HG03457 (cell line): ENCODE measurements at regions not wholly inside any gene's neighbourhood (a gene's known extent, or its start where the extent isn't known, plus 50 kb on each side); places are given as distances from the start of the nearest gene placed in this dataset.

Experiments used
- ATAC-seq: cut with Tn5 transposase; IDR thresholded peaks from one replicate; pipeline ENCODE4 v1.9.1; 2021; ENCODE audit warnings: moderate number of reproducible peaks; ENCODE audit not compliant: unreplicated experiment

DNA sequence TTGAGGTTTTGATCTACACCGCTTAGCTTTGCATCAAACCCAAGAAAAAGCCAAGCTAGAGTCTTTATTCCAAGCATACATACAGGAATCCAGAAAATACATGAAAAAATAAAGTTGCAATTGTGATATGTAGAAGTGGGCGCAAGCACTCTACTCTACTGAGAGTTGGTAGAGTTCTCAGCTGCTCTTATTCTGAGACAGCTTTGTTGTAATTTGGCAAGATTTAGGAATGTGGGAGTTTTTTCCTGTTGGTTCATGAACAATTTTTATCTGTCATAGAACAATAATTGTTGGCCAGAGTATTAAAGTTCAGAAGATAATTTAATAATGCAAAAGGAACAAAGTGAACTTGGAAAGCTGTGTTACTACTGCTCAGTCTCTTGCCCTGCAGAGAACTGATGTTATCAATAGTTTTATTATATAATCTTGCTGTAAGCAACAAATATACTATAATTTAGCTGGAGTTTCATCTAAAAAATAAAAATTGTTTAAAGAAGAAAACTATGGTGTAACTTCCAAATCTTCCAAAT lies 302.0 kb upstream of the RND3 start:
- ATAC-seq = no peak

DNA sequence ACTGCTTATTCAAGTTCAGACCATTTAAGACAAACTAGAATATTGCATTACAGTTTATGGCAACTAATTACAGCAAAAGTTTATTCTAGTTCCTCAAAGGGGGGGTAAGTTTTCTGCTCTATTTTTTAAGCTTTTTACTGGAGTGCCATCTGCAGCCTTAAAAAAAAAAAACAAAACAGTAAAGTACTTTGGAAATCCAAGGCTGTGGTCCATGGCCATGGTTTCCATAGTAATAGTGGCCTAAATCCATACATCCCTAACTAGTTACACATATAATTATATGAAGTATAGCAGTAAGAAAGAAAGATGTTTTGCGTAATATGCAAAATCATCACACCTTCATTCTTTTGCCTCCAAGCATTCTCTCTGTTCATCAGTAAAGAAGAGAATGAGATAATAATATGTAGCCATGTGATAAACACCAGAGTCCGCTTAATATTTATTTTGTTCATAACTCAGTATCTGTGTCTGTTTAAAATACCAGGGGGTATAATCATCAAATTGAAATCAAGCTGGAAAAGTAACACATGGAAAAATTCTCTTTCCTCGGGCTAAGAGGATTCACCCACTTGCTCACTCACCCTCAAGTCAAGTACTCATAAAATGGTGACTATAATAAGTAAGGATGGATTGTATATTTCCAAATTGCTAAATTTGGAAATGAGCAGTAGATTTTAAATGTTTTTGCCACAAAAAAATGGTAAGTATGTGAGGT lies 301.1 kb upstream of the RND3 start:
- ATAC-seq = no peak

DNA sequence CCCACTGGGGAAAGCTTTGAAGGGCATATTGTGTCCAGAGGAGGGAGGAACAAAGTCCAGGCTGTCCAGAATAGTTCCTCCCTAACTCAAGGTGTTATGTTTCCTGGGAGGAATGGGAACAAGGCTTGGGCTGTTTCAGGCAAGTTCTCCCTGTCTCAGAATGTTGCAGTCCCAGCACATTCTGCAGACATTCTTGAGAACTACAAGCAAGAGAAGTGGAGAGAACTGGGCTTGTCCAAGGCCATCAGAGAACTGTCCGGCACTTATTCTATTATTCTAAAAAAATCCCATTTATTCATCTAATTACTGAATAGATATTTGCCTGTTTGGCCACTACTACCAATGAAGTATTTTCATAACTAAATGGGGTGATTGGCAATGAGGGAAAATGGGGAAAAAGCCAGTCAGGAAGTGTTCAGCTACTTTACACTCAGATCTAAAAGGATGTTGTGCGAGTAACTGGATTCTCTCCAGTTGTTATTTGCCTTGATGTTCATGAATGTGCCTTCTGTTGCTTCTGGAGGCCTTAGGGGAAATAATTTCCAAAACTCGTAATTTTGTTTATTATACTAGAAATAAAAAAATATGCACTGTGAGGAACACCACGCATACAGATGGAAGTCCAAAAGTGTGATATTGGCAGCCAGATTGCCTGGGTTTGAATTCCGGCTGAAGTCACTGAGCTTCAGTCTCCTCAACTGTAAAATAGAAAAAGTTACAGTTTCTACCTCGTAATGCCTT lies 300.1 kb upstream of the RND3 start:
- no peak for ATAC-seq

DNA sequence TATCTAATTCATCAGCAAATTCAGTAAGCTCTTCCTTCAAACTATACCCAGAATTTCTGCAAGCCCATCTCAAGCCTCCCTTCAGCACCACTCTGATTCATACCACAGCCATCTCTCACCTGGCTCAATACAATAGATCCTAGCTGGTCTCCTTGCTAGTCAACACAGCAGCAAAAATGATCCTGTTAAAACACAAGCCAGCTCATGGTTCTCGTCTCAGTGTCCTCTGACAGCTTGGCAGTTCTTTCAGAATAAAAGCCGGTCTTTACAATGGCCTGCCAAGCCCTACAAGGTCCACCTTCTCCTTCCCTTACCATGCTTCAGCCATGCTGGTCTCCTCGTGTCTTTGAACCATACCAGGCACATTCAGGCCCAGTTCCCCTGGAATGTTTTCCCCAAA lies 296.9 kb upstream of the RND3 start:
- ATAC-seq = no peak

DNA sequence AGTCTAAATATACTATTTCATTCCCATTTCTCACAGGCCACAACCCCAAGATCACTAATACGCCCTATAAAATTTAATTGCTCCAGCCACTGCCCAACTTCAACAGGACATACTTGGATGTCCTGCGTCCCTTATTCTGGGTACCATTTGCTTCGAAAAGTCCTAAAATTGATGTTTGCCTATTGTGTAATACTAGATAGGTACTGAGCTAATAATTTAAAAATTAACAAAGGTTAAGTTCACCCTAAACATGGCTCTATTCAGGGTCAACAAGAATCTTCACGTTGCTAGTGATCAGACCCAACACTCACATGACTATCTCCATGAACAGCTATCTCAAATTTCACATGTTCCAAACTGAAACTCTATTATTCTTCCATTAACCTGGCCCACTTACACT lies 296.4 kb upstream of the RND3 start:
- no peak for ATAC-seq

DNA sequence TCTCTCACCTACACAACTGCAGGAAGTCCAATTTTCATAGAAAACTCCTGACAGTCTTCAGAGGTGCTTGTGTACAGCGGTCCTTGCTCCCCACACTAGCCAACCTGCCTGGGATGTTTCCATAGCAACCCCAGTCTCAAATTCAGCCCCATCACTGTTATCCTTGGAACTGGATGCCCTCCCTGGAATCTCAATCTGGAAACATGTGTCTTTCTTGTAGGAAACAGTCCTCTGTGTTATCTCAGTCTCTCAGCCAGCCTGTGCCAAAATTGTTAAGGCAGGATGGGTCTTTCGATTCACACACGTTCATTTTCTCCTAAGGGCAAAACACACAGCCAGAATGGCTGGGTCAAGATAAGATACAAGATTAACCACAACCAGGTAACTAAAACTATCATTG lies 295.5 kb upstream of the RND3 start:
- no peak for ATAC-seq

DNA sequence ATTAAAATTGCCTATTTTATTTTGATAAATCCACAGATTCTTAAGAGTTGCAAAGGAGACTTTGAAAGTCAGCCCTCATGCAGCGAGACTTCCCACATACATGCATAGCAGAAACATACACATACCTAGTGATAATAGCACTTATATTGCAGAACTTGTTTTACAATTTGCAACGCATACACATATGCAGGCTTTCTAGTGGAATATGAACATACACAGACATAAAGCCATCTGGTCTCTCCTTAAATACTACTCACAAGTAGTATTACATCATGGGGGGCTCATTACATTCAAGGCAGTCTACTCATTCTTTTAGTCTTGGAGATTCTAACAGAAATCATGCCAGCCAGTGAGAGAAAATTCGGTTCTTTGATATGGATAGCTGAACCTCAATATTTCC lies 295.1 kb upstream of the RND3 start:
- no peak for ATAC-seq

DNA sequence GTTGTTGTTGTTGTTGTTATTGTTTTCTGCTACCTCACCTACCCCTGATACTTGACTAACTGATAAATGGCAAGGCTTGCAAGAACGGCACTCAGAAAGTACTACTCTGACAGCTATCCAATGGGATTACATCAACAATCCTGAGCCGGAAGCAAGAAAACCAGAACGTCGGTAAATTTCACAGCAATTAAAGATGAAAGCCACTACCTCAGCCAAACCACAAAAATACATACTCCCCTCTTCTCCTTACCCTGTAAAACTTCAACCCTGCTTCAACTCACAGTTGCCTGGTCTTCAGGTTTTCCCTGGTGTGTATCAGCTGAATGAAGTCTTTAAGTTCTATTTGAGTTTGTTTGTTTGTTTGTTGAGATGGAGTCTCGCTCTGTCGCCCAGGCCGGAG lies 293.7 kb upstream of the RND3 start:
- ATAC-seq = no peak

DNA sequence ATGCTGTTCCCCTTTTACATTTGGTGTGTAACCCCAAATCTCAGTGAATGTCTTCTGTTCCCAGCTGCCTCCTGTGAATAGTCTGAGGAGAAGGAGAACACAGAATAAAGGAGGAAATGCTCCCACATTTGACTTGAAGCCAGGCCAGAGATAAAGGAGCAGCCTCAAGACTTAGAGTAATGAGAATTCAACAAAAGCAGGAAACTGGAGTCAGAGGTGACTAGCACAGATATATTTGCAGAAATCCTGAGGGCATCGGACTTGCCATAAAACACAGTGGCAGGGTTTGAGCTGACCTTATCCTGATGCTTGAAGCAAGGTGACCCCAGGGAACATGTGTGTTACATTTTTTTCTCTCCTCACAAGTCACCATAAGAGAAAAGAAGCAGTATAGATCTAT lies 291.4 kb upstream of the RND3 start:
- no peak for ATAC-seq

DNA sequence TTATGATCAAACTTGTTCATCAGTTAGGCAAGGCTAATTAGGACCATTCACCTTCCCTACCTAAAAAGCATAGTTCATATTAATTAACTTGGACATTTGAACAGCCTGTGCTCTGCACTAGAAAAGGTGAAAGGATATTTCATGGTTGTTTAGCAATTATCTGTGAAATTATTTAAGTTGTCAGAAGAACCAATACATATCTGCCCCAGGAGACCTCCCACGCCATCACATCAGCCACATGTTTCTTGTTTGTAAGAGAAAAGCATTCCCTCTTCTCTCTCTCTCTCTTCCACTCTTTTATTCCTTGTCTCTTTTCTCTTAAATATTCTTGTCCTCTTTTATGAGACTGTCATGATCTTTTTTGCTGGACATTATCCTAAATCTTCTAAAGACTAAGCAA lies 282.0 kb upstream of the RND3 start:
- no peak for ATAC-seq

DNA sequence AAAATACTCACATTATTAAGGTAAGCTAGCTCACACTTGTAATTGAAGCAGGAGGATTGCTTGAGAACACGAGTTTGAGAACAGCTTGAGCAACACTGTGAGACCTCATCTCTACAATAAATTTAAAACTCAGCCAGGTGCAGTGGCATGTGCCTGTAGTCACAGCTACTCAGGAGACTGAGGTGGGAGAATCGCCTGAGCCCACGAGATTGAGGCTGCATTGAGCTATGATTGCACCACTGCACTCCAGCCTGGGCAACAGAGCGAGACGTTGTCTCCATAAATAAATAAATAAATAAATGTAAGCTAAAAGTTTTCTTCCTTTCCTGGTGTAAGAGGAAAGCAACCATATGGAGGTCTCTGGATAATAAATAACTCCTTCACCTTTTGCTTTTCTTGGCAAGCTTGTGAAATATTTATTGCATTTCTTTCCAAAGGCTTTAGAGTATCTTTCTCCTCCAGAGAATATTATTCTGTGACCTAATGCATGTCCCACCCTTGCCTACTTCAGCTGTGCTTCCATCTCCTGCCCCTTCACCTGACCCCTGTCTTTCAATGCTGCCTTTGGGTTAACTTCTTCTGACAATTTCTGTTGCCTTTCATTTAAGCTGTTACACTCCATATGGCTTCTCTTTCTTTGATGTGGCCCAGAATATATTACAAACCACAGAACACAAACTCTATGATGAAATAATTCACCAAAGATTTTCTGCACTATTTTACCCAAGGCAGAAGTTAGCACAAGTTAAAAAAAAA lies 280.7 kb upstream of the RND3 start:
- ATAC-seq = no peak

DNA sequence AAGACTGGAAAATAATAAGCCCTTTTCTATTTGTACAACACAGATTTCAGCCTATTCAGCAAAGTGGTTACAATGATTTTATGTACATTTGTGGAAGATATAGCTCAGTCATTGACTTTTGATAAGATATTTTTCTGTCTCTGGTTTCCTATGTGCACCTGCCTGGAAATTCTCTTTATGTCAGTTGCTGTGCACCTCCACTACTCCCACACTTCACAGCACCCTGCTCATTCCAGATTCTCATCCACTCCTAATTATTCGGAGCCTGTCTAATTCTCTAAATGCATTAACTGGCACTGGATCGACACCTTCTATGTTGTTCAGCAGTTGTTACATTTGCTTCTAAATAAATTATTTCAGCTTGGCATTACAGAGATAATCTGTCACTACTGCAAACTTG lies 275.1 kb upstream of the RND3 start:
- ATAC-seq = no peak

DNA sequence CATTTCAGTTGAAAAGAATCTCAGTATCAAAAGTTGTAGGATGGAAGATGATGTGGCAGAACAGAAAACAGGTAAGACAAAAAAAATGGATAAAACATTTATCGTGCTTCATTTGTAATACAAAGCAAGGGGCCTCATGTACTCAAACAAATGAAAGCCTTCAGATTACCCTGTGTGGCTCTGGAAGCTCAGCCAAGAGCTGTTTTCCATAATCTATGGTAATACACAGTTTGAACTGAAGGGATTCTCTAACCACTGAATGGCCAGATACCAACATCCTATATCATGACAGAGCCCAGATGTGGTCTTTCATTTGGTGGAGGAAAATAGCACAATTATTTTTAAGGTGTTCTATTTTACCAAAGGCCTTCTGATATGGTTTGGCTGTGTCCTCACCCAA lies 272.1 kb upstream of the RND3 start:
- ATAC-seq = no peak

DNA sequence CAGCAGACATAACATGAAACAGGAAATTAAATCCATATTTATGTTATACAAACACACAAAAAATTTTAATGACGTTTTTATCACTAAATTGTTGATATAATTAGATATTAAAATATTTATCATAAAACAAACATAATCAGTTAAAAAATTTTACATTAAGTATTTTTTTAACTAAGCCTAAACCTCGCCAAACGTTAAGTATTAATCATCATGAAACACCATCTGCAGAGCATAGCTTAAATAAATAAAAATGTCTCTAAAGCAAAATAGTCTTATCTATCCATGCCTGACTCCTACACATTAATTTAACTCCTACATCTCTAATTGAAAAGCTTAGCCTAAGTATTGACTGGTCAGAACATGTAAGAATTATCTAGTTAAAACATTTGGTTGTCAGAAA lies 271.6 kb upstream of the RND3 start:
- ATAC-seq = no peak

DNA sequence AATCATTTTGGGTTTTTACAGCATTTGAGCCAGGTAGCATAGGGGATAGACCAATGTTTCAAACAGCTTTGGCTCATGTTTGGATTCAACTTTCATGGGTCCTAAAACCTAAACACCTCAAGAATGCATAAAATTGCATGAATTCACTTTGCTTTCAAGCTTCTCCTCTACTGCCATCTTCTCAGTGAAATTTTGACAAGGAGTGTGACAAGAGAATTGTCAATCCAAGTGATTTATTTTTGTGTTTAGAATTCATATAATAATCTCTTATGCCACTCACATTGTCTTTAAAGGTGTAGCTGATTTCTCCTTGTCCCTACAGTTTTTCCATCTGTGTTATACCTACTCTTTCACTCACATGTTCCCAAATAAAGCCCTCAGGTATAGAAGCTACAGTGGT lies 264.8 kb upstream of the RND3 start:
- ATAC-seq = no peak

DNA sequence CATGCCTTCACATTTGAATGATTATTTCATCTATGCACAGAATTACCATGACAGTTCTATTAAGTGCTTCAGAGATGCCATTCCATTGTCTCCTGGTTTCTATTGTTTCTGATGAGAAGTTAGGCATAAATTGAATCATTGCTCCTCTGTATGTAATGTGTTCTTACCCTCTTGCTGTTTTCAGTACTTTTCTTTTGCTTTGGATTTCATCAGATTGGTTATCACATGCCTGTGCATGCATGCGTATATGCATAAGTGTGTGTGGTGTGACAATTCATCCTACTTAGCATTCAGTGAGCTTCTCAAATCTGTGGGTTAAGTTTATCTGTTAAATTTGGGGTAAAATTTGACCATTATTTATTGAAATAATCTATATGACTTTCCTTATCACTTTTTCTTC lies 263.3 kb upstream of the RND3 start:
- no peak for ATAC-seq

DNA sequence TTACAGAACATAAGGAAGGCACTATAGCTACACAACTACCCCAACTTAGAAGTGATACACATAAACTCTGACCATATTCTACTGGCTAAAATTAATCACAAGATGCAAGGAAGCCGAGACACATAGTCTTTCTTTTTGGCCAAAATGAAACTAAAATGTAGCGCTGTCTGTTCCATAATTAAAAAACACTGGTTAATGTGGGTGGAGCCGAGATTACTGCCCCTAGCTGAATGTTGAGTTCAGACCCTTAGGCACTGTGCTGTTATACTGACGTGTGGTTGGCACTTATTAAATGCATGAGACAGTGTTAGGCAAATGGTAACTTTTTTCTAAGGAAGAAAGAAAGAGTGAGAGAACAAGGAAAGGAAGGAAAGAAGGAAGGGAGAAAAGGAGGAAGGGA lies 254.6 kb upstream of the RND3 start:
- no peak for ATAC-seq

DNA sequence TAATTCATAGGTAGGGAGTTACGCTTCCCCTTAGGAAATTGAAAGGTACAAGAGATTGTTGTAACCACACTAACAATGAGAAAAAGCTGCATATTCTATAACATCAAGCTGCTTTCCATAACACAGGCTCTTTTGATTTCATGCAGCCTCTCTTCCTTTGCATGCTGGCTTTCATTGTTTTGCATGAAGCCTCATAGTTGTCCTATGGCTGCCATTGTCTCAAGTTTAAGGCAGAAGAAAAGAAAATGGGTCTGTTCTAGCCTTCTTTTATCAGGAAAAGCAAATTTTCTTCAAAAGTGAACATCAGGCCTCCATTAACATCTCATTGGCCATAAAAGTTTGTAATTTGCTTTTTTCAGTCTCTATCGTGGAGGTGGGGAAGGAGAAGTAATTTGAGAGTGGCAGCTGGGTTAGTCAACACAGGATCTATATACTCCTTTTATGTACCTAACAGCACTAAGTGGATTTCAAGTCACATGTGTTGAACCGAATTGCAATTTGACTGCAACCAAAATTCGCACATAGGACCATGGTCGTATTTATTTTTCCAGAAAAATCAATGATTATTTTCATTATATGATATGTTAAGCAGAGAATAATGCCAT lies 248.5 kb upstream of the RND3 start:
- ATAC-seq = no peak

DNA sequence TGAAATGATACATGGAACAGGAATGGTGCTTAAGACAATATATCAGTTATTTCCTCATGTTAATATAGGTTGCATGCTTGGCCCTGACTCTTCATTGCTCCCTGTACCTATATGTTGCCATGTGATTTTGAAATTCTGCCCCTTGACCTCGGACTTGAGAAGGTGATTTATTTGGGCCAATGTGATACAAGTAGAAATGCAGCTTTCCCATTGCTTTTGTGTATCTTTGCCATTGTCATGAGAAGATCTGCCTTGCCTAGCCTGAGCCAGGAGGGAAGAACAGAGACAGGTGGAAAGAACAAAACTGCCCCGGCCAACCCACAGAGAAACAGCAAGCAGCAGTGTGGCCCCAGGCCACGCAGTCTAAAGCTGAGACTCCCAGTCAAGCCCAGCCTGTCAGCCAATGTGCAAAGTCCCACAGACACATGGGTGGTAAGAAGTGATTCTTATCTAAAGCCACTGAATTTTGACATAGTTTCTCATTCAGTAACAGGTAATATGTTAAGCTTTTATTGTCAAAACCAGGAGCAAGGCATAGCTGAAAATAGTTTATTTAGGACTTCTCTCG lies 245.7 kb upstream of the RND3 start:
- no peak for ATAC-seq

DNA sequence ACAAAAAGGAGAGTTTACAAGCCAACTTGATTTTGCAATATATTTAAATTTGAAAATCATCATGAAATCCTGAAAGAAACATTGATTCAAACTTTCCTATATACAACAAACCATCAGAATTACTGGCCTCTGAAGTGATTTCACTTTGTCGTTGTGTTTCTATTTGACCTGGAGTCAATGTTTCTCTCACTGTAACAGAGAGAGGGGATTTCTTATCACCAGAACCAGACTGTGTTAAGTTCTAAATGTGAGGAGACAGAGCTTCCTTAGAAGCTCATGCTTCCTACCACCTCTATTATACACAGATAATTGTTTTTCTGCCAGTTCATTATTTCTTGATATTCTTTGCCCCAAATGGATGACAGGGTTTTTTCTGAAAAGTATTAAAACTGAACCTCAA lies 245.0 kb upstream of the RND3 start:
- ATAC-seq = no peak

DNA sequence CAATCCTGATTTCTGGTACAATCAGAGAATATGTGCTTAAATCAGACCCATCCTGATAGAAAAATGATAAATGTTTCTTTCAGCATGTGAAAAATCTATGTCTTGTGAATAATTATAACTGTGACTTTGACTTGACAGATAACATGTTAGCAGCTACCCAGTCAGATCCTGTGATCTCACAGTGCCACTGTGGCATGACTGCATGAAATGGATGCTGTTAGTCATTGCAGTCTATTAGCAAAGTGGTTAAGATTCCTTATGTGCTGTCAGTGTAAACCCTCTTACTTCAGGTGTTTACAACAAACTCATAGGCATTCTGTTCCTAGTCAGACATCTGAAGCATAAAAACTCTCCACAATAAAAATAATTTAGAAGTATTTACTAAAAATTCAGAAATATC lies 244.6 kb upstream of the RND3 start:
- ATAC-seq = peak; percentile 54
